SHP77 (cell line): ENCODE measurements at regions not wholly inside any gene's neighbourhood (a gene's known extent, or its start where the extent isn't known, plus 50 kb on each side); places are given as distances from the start of the nearest gene placed in this dataset.
"Not testable (repeated sequence)": the region's sequence is repeated elsewhere in the genome, so short reads cannot be mapped to it uniquely, and the experiment has no call there.

ENCODE experiments used
- DNase-seq, 2 experiments: peaks; one replicate each; lab custom pipeline; 2025; lab: John Stamatoyannopoulos, UW

DNA sequence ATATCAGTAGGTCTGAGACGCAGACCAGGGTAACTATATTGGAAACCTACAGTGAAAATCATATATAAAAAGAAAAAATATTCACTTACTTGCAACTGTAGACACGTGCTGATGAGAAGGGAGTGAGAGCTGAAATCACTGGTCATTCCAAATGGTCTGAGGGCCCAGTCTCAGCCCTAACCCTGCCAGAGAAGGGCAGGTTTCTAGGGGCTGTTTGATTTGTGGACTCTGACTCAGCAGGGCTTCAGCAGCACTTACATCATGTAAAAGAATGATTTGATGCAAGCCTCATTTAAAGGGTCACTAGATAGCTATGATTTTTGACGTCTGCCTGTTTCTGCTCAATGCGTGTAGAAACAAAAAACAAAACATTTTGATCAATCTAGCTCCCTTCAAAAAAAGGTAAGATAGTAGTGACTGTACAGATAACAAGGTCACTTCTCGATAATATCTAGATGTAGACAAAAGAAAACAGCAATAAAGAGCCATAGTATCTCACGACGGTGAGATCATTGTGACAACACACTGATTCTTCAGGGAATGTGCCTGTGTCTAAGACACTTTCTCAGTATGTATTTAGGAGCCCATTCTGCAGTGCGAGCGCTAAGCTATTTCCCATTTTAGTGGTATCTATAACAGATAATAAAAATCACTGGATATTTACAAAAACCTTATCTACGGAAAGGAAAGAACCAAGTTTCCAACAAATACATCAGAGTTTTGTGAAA, 307.2 kb downstream of the HIVEP2 start:
- no peak for DNase-seq

GRCh38 chr6:142642651-142643050, 302.3 kb downstream of the HIVEP2 start:
- no peak for DNase-seq

- DNase-seq, result no peak
Measured at GRCh38 chr6:142644866-142645265, 300.1 kb downstream of the HIVEP2 start.

- DNase-seq, result no peak
Measured at GRCh38 chr6:142645663-142646062, 299.3 kb downstream of the HIVEP2 start.

DNA sequence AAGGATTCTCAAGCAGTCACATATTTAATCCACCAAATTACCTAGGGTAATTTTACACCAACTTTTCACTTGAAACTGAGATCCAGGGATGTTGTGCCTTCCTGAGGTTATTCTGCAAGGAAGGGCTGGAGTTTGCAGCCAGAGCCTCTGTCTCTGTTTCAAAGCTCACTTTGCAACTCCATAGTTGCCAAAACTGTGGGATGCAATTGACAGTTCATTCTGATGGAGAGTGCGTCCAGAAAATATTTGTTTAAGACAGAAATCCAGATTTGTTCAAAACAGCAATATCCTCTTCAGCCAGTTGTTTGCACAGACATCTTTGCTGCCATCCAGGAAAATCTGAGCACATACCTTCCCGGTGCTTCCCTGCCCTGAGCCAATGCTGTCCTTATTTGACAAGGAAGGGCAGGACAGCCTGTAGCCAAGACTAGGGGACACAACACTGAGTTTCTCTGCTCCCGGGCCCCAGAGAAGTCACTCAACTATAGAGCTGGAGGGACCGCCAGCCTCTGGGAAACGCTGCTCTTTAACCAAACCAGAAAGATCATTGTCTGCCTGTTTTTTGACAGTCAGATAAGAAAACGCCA, 297.4 kb downstream of the HIVEP2 start:
- DNase-seq, result no peak

DNA sequence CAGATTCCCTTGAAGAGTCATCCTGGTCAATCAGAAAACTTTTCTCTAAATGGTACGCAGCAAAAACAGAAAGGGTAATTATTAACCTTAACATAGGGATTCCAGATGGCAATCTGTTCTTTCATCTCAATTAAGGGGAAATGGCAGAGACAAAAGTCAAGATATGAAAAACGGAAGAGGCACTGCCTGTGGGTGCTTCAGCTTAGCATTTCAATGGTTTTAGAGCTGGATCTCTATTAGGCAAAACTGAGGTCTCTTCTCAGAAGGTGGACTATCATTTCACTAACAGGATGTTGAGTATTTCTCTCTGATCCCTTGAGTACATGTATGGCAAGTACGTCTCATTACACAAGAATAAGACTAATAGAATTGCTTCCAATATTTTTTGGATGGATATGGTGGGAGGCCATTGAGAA, 296.9 kb downstream of the HIVEP2 start:
- DNase-seq, result no peak

DNA sequence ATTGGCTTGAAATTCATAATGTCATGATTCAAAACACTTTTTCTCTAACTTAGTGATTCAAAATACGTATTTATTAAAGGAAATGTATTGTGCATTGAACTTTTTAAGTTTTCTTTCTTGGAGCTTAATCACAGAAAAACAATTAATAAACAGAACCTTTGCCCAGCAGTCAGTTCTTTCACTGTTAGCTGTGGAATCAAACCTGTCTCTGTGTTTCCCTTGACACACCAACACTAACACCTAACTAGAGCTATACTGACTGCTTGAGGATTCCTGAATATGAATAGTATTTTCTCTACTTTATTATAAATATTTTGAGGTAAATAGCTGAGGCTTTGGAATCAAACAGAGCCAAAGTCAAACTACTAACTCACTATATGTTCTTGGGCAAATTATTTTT, 296.4 kb downstream of the HIVEP2 start:
- no peak for DNase-seq

- not testable (repeated sequence) for DNase-seq
Measured at GRCh38 chr6:142649438-142650234, 295.3 kb downstream of the HIVEP2 start.

DNA sequence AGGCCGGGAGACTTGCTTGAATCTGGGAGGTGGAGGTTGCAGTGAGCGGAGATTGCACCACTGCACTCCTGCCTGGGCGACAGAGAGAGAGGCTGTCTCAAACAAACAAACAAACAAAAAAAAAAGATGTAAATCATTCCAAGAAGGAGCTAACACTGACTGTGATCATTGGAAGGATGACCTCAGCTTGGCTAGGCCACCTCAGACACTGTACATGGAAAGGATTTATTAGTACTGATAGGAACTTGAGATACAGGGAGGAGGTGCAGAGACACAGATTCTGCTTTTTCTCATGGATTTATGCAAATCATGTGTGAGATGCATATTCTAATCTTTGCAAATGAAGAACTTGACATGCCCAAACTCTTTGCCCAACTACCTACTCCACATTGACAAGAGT, 293.6 kb downstream of the HIVEP2 start:
- DNase-seq, result no peak

- no peak for DNase-seq
Measured at GRCh38 chr6:142653710-142654420, 291.1 kb downstream of the HIVEP2 start.

- DNase-seq, result no peak
Measured at GRCh38 chr6:142659661-142660060, 285.3 kb downstream of the HIVEP2 start.

GRCh38 chr6:142665393-142665792, 279.6 kb downstream of the HIVEP2 start:
- DNase-seq, result no peak

DNA sequence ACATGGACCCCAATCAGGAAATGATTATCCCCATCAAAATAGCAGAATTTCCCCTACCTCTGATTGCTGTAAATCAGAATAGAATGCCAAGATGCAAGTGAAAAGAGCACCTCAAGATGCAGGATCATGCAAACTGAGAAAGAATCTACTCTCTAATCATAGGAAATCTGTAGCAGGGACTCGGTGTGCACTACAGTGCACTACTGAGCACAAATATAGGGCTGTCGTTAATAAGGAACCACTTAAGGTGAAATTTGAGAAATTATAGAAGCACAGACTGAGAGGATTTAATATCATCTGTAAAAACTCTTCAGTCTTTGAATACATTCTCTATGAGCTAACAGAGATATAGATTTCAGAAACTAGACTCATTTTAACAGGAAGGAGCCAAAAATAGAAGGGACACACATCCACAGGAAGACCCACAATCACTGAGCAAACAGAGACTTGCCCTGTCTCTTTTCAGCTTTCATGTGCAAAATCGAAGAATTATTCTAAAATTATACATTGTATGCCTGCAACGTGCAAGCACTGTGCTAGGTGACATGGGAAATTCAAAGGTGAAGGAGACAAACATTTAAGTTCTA, 278.3 kb downstream of the HIVEP2 start:
- DNase-seq, result no peak

DNA sequence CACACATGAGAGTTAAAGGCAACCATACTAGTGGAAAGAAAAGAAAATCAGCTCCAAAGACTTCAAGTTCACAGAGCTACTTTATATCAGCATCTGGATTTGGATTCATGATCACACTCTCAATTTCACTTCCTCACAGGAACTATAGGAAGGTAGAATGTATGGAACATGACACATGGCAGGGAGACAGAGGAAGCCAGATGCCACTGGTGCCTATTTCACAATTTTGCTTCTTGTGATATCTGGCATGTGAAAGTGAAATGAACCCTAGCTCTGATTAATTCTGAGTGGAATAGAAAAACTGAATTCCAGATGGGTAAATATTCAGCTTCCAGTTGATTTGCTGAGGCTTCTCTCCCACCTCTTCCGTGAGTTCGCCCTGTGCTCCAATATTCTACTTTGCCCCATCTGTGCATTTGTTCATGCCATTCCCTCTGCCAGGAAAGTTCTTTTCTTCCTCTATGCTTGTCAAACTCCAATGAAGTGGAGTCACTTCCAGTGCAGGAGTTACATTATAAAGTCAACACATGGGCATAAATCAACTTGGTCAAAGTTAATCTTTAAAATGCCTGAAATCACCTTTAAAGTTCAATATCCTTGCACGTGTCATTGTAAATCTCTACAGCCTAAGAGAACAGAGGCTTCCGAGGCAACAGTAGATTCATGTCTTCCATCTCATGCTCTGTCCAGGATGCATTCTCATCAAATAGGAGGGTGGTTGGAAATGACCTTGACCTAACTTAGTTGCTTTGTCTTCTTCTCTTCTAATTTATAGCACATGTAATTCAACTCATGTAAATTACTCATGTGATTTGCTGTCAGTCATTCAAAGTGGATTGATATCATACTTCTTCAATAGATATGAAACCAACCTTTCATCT, 275.3 kb downstream of the HIVEP2 start:
- DNase-seq, result no peak

- DNase-seq, result no peak
Measured at GRCh38 chr6:142671791-142672190, 273.2 kb downstream of the HIVEP2 start.

- no peak for DNase-seq
Measured at GRCh38 chr6:142675517-142675916, 269.5 kb downstream of the HIVEP2 start.

- DNase-seq, result no peak
Measured at GRCh38 chr6:142676027-142676443, 268.9 kb downstream of the HIVEP2 start.

- DNase-seq, result no peak
Measured at GRCh38 chr6:142676647-142677192, 268.3 kb downstream of the HIVEP2 start.

DNA sequence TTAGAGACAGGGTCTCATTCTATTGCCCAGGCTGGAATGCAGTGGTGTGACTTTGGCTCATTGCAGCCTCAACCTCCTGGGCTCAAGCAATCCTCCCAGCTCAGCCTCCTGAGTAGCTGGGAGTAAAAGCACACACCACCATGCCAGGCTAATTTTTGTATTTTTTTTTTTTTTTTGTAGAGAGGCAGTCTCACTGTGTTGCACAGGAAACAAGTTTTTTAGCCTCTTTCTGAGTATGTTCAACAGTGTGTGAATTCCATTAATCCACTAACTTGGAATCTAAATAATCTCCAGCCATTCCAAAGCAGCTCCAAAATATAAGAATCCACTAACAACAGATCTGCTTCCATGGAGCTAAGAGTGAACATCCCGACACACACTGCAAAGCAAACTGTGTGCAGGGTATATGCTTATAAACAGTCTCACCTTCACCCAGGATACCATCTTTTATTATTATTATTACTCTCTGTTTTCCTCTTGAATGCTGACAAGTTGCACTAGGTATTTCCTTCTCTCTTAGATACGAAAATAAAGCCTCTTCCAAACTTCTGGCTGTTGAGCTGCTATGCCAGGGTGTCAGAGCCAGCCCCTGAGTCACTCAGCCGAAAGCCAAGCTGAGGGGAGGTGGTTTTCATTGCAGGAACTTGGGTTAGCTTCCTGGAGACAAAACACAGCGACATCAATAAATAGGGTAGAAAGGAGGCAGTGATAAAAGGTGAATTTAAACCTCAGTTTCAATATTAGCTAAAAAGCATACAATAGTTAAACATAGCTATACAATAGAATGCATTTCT, 264.9 kb downstream of the HIVEP2 start:
- no peak for DNase-seq

- DNase-seq, result no peak
Measured at GRCh38 chr6:142681099-142681498, 263.9 kb downstream of the HIVEP2 start.
